ENCODE measurements at regions not wholly inside any gene's neighbourhood (a gene's known extent, or its start where the extent isn't known, plus 50 kb on each side); places are given as distances from the start of the nearest gene placed in this dataset.
"Not testable (repeated sequence)": the region's sequence is repeated elsewhere in the genome, so short reads cannot be mapped to it uniquely, and the experiment has no call there.

DNA sequence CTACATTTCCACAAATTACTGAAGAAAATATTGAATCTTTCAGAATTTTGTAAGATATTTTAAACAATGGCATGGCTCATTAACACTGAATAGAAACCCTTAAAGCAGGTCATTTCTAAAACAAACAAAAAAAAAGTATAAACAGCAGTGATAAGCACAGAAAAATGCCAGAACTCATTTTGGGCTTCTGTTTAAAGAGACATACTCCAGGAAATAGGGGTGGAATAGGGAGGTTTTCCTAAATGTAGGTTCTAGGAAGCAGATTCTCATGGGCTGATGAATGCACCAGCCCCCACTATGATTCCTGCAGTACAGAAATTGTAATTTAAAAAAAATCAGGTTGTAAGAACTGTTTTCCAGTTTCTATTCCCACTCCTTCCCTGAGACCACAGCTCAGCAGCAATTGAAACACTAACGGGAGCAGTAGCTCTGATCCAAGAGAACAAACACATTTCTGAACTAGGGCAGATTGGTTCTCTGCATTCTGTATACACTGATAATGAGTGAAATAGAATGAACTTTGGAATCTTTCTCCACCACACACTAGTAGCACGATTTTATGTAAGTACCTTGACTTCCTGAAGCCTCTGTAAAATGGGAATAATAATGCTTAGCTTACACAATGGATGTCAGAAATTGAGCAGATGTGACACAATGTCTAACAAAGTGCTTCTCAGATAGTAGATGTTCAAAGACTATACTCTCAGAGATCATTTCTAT lies 115.6 kb upstream of the TMTC1 start:
- in situ Hi-C loops (cut with HindIII; ENCODE audit: low sequenced_read_pairs) = no loop called here

DNA sequence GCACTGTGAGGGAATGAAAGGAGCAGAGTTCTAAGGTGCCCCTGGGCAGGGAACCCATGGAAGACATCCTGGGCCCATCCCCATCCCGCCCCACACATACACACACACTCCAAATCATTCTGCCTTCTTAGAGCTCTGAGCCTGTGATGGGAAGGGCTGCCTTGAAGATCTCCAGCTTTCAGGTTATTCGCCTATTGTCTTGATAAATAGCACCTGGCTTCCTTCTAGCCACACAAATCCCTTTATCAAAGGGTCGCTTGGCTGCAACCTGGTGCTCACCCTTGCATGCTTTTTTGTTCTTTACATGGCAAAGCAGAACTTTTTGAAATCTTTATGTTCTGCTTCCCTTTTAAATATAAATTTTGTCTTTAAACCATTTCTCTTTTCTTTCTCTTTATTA lies 112.2 kb upstream of the TMTC1 start:
- in situ Hi-C loops (cut with HindIII; ENCODE audit: low sequenced_read_pairs) = no loop called here

DNA sequence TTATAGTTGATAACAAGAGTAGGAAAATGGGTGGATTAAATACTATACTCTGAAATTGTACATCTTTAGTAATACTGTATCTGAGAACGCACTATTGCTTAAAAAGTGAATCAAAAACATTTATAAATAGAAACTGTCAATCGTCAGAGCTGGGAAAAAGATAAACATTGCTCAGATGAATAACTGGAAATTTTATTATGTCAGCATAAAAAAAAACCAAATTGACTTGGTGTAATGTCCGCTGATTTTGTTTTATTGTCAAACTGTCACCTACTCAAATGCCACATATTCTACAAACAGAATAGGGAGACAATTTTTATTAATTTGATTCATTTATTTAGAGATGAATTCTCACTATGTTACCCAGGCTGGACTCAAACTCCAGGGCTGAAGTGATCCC lies 109.3 kb upstream of the TMTC1 start:
- in situ Hi-C loops (cut with HindIII; ENCODE audit: low sequenced_read_pairs) = no loop called here

DNA sequence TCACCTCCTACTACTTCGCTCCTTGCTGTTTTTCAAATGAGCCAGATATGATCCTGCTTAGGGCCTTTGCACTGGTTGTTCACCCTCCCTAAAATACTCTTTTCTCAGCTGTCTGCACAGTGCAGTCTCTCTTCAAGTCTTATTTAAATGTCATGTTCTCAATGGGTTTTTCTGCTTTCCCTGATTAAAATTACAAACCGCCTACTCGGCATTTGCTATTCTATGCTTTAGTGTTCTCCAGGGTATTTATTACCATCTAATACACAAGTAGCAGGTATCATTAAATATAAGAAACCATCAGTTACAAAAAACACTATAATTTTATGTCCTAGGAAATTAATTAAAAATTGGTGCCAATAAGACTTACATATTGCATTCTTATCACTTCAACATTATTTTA lies 108.0 kb upstream of the TMTC1 start:
- in situ Hi-C loops (cut with HindIII; ENCODE audit: low sequenced_read_pairs) = no loop called here

DNA sequence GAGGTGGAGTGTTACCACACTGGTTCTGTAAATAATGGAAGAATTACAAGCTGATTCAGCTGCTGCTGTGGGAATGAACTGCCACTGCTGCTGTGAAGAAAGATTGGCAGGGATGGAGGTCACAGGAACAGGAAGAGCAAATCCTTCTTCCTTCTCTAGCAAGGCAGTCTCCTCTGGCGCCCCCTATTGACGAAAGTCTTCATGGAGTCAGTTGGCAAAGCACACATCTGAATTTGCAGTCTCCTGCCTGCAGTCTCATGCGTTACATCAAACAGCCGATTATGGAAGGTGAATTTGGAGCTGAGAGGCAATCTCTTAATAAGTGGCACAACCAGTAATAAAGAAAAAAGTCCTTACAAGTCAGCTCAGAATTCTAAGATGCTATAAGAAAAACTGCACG lies 106.0 kb upstream of the TMTC1 start:
- in situ Hi-C loops (cut with HindIII; ENCODE audit: low sequenced_read_pairs) = no loop called here

DNA sequence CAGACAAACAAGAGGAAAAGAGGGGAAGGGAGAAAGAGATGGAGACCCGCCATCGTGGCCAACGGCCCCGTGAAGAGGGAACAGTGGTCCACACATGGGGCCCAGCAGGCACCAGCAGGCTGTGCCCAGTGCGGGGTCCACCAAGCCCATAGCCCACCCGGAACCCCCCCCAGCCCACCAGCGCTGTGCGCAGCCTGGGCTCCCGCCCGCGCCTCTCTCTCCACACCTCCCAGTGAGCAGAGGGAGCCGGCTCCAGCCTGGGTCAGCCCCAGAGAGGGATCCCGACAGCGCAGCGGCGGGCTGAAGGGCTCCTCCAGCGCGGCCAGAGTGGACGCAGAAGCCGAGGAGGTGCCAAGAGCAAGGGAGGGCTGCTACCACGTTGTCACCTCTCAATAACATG lies 105.0 kb upstream of the TMTC1 start:
- in situ Hi-C loops (cut with HindIII; ENCODE audit: low sequenced_read_pairs) = no loop called here

DNA sequence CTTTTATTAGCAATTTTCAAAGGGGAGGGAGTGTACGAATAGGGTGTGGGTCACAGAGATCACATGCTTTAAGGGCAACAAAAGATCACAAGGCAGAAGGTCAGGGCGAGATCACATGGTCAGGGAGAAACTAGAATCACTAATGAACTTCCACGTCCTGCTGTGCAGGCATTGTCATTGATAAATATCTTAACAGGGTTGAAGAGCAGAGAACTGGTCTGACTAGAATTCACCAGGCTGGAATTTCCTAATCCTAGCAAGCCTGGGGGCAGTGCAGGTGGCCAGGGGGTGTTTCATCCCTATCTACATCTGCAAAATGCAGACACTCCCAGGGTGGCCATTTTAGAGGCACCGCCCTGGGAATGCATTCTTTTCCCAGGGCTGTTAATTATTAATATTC lies 101.2 kb upstream of the TMTC1 start:
- in situ Hi-C loops (cut with HindIII; ENCODE audit: low sequenced_read_pairs) = not testable (repeated sequence)

DNA sequence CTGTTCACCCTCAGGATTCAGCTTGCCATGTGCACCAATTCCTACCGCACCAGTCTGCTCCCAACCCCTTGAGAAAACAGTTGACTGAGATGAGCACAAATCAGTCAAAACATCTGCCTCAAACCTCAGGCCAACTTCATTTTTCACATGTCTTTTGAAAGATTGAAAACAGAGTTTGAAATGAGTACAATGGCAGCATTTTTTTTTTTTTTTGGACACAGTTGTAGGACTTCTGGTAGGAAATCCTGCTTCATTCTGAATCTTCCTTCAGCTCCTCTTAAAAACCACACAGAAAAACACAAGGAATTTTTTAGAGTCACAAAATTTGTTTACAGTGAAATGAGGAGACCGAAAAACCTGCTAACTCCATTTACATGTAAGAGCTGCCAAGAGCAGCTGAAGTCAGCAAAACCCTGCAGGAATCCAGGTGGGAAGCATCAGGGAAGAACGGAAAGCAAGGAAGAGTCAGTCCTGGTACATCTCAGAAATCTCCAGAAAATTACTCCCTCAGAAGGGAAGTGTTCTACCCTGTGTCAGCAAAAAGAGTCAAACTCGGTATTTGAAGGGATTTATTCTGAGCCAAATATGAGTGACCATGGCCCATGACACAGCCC lies 100.3 kb upstream of the TMTC1 start:
- in situ Hi-C loops (cut with HindIII; ENCODE audit: low sequenced_read_pairs) = no loop called here

DNA sequence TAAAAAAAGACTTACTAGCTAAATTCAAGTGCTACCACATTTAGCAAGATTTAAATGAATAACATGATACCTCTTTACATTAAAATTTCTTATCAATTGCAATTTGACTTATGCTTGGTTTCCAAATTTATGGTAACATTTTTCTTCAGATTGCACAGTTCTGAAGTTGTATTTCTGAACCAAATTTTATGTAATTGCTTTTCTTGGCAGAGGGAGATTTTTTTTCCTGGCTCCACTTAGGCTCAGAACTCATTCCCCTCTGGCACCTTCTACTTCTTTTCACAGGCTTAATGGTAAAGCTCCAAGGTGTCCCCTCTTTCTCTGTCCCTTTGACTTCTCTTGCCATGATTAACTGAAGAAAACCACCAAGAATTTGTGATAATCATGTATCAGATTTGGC lies 99.8 kb upstream of the TMTC1 start:
- in situ Hi-C loops (cut with HindIII; ENCODE audit: low sequenced_read_pairs) = no loop called here

DNA sequence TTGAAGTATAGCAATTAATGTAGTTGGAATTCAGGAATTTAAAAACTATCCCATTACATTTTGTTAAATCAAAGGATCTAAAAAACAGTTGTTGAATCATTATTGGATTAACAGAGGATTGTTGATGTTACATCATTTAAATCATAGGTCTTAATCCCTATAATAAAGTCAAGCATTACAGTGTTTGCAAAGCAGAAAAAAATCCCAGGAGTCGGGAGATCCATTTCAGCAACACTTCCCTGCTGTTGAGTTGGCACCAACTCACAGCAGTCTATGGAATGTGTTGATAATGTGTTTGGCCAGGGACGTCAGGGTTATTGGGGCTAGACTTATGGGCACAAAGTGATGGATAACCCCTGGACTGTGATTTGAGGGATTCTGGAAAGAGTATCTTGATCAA lies 99.1 kb upstream of the TMTC1 start:
- in situ Hi-C loops (cut with HindIII; ENCODE audit: low sequenced_read_pairs) = no loop called here

DNA sequence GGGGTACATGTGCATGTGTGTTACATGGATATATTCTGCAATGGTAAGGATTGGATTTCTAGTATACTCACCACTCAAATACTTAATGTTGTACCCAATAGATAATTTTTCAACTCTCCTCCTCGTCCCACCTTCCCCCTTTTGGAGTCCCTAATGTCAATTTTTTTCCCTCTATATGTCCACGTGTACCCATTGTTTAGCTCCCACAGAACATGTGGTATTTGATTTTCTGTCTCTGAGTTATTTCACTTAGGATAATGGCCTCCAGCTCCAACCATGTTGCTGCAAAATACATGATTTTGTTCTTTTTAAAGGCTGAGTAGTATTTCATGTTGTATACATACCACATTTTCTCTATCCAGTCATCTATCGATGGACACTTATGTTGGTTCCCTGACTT lies 97.2 kb upstream of the TMTC1 start:
- in situ Hi-C loops (cut with HindIII; ENCODE audit: low sequenced_read_pairs) = no loop called here

DNA sequence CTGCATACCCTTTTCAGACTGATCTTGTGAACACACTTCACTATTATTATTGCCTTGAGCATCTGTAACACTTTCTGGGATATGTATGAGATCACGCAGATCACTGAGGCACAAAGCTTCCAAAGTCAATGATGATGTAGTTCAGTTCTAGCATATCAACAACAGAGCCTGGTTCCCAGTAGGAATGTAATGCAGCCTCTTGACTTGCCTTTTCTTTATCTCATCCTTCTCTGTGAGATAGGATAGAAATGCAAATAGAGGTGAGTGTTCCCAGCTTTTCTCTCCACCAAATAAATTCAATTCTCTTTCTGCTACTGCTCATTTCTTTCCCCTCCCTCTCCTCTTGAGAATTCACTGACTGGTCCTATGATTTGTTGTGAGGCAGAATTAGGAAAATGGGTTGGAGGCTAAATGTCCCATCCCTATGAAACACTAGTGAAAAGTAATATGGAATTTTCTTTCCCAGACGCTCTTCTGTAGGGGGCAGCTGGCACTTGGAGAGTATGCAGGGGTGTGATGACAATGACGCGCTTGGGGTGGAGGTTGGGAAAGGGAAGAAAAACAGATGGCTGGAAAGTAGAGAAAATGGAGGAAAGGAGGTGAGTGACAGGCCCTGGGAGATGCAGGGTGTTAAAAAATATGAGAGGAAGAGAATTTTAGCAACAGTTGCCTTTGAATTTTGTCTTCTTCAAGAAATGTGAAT lies 96.0 kb upstream of the TMTC1 start:
- in situ Hi-C loops (cut with HindIII; ENCODE audit: low sequenced_read_pairs) = no loop called here

DNA sequence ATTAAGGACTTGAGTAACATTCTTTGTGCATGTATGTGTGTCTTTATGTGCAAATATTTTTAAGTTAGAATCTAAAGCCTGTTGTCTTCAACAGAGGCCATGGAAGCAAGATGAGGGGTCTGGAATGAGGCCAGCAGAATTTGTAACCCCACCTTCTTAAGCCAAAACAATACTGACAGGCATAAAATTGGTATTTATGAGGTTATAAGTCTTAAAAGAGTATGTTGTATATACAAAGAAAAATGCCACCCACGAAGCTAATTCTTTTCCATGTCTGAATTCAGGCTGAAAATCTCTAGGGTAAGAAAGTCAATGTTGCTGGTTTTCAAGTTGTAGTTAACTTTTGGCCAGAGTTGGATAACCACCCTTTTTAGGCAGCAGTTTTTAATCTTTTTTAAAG lies 86.2 kb upstream of the TMTC1 start:
- in situ Hi-C loops (cut with HindIII; ENCODE audit: low sequenced_read_pairs) = no loop called here

DNA sequence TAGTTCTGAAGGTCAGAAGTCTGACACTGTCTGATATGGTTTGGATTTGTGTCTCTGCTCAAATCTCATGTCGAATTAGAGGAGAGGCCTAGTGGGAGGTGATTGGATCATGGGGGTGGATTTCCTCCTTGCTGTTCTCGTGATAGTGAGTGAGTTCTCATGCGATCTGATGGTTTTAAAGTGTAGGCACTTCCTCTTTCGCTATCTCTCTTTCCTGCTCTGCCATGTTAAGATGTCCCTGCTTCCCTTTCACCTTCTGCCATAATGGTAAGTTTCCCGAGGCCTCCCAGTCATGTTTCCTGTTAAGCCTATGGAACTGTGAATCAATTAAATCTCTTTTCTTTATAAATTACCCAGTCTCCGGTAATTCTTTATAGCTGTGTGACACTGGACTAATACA lies 84.1 kb upstream of the TMTC1 start:
- in situ Hi-C loops (cut with HindIII; ENCODE audit: low sequenced_read_pairs) = no loop called here

DNA sequence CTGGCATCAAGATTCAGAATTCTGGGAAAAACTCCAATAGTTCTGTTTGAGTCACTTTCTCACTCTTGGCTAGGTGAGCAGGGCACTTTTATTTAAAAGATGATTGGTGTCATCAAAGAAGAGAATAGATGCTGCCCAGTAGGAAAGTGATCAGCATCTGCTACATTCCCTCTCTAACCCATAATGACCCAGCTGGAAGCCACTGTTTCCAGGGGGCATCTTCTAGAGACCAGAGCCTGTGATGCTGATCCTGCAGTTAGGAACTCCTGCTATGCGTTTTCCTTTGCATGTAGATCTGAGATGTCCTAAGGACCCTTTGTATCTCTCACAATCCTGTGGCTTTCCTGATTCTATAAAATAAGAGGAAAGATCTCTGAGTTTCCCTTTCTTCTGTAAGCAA lies 79.9 kb upstream of the TMTC1 start:
- in situ Hi-C loops (cut with HindIII; ENCODE audit: low sequenced_read_pairs) = loop anchor here (5.0 kb wide), 1 partner anchor 46 kb away; no protein-coding TSS in a partner anchor

DNA sequence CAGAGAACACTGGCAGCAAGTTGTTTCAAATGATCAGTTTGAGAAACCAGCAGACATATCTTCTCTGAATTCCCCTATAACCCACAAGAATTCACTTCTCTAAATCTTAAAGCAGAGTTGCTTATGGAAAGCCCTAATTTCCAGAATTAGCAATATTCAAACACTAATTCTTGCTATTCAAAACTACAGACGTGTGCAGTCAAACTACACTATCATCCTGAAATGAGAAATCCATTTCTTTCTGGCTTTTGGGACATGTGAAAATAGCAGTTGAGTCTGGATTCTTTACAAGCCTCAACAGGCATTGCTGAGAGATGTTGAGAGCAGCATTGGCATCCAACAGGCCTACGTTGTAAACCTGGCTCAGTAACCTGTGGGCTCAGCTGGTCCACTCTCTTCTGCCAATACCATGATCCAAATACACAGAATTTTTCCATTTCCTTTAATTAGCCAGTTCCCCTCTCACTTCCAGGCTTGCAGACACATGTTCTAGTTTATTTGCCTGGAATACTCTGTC lies 74.6 kb upstream of the TMTC1 start:
- in situ Hi-C loops (cut with HindIII; ENCODE audit: low sequenced_read_pairs) = no loop called here

DNA sequence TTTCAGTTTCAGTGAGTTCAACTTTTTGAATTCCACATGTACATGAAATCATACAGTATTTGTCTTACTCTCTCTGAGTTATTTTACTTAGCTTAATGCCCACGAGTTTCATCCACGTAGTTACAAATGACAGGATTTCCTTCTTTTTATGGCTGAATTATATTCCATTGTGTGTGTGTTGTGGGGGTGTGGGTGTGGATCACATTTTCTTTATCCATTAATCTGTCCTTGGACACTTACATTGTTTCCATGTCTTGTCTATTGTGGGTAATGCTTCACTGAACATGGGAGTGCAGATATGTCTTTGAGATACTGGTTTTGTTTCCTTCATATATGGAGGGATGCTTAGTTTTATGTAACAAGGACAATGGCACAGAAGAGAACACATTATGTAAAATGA lies 63.5 kb upstream of the TMTC1 start:
- in situ Hi-C loops (cut with HindIII; ENCODE audit: low sequenced_read_pairs) = no loop called here

DNA sequence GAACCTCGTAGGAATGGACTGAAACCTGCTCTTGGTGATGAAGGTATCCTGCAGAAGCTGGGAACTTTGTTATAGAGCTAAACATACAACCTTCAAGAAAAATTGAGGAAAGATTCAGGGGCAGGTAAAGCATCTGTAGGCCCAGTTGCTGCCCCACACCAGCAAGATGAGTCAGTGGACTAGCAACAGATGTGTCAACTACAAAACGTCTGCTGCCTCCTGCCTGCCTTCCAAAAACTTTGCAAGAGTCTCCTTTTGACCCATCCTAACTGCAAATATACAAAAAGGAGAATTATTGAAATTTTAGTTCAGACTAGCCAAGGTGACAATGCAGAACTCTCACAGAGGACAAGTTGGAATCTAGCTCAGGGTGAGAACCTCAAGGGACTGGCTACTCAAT lies 60.9 kb upstream of the TMTC1 start:
- in situ Hi-C loops (cut with HindIII; ENCODE audit: low sequenced_read_pairs) = no loop called here

DNA sequence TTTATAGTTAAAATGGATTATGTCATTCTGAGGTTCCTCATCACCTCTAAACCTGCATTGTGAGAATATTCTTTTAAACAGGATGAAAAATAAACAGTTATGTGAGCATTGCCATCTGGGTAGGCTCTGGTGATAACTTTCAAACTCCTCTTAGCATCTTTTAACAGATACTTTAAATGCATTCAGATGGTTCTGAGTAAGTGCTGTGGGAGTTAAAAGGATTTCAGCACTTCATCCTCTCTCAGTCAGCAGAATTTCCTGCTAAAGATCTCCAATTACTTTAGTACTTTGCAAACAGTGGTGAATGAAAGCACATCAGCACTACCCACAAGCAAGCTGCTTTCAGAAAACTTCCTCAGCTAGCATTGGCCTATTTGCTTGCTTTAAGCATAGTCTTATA lies 59.3 kb upstream of the TMTC1 start:
- in situ Hi-C loops (cut with HindIII; ENCODE audit: low sequenced_read_pairs) = no loop called here

DNA sequence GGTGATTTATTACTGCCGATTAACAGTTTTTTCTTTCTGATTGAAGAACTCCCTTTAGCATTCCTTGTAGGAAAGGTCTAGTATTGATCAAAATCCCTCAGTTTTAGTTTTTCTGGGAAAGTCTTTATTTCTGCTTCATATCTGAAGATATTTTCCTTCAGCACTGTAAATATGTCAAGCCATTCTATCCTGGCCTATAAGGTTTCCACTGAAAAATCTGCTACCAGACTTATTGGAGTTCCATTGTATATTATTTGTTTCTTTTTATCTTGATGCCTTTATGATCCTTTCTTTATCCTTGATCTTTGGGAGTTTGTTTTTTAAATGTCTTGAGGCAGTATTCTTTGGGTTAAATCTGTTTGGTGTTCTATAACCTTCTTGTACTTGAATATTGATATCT lies 55.0 kb upstream of the TMTC1 start:
- in situ Hi-C loops (cut with HindIII; ENCODE audit: low sequenced_read_pairs) = no loop called here
